Transverse colon (tissue), 4 donors: ENCODE measurements at regions not wholly inside any gene's neighbourhood (a gene's known extent, or its start where the extent isn't known, plus 50 kb on each side); places are given as distances from the start of the nearest gene placed in this dataset.

ENCODE experiments used
- DNase-seq: peaks from one replicate; pipeline ENCODE4 v3.0.0-alpha.2; 2019
- H3K27ac ChIP-seq, 4 donors: fragments of 200-600 bp; sonication (generic); 2 replicates each; pipeline ENCODE4 v1.5.1; 2016 to 2018; ENCODE audit warnings: inconsistent platforms in 4 of 4
- H3K27me3 ChIP-seq: fragments of 200-600 bp; sonication (generic); 2 replicates; pipeline ENCODE4 v1.5.1; 2017; ENCODE audit warnings: inconsistent platforms
- H3K36me3 ChIP-seq, 4 donors: fragments of 200-600 bp; sonication (generic); 2 replicates each; pipeline ENCODE4 v1.5.1; 2017 to 2019; ENCODE audit warnings: inconsistent platforms in 4 of 4
- H3K4me1 ChIP-seq, 4 donors: fragments of 200-600 bp; sonication (generic); 2 replicates each; pipeline ENCODE4 v1.5.1; 2017 to 2020; ENCODE audit warnings: inconsistent platforms in 4 of 4
- H3K4me3 ChIP-seq, 4 donors: fragments of 200-600 bp; sonication (generic); 1 replicate in 1 of 4; 2 replicates in 3 of 4; pipeline versions ENCODE4 v1.5.1 to v1.6.1; 2017 to 2019; ENCODE audit warnings: inconsistent platforms in 4 of 4
- H3K9me3 ChIP-seq, 2 donors: fragments of 200-600 bp; sonication (generic); 2 replicates each; pipeline ENCODE4 v1.5.1; 2017 to 2019; ENCODE audit warnings: inconsistent platforms in 2 of 2
- EP300 ChIP-seq: sonication (generic); formaldehyde crosslinking; IDR thresholded peaks from one replicate; pipeline ENCODE4 v1.6.1; 2017; ENCODE audit warnings: antibody characterized with exemption, low read depth
- POLR2A ChIP-seq: fragments of 450-650 bp; IDR thresholded peaks from one replicate; pipeline ENCODE4 v1.6.1; 2016; ENCODE audit warnings: antibody characterized with exemption, mild to moderate bottlenecking, moderate library complexity
- POLR2AphosphoS5 ChIP-seq, 3 donors: sonication (generic); formaldehyde crosslinking; IDR thresholded peaks; one replicate each; pipeline ENCODE4 v1.6.1; 2016; ENCODE audit warnings: antibody characterized with exemption in 3 of 3
- WGBS, 2 donors: methylation state at CpG; one replicate each; pipeline ENCODE4 v1.1.5; 2018; ENCODE audit warnings: low coverage in 1 of 2; 5-methylcytosine and 5-hydroxymethylcytosine counted together
- in situ Hi-C, 4 donors: fragments of 200-750 bp; cut with MboI; loops; one replicate each; pipeline versions ENCODE4 v1.15.0 to v1.15.1; 2017; ENCODE audit warnings: low sequenced_read_pairs in 3 of 4, low pct_ligation_motif_present in 1 of 4, low pct_unique_long_range_greater_than_20kb in 1 of 4
- intact Hi-C: fragments of 100-400 bp; cut with DNase I; formaldehyde crosslinking; loops from one replicate; pipeline ENCODE4 v1.15.1; 2023; ENCODE audit warnings: low total_unique reads
- TF ChIP-seq, protein P1 (sequence below), 5 experiments: fragments of 200-600 bp in 3 of 5; fragments of 450-650 bp in 2 of 5; sonication (generic) in 3 of 5; IDR thresholded peaks; 1 replicate in 2 of 5; 2 replicates in 3 of 5; pipeline ENCODE4 v1.5.1; 2016 to 2017; ENCODE audit warnings: antibody characterized with exemption in 5 of 5, inconsistent platforms in 3 of 5, mild to moderate bottlenecking in 2 of 5, moderate library complexity in 1 of 5

GRCh38 chr6:90983462-90983861, 396.6 kb upstream of the MAP3K7 start:
- DNase-seq, result no peak
- intact Hi-C loops, result no loop called here
- Histone ChIP-seq H3K27me3 (no peaks in the 10 kb centered on the region), H3K9me3 (no peaks in the 10 kb centered on the region), H3K4me3 (no peak overlapping the region), H3K4me1 (no peaks in the 10 kb centered on the region), H3K36me3 (no peaks in the 10 kb centered on the region), H3K27ac (no peak overlapping the region)
- in situ Hi-C loops, result no loop called here
- 46 to 47% methylated on average over 2 to 4 of the region's 4 CpGs for WGBS, 2 donors
- TF ChIP-seq EP300 (no peak), POLR2A (no peak), POLR2AphosphoS5 (IDR thresholded peaks at IDR 0.05) (no peak)
- TF ChIP-seq, protein P1, sequence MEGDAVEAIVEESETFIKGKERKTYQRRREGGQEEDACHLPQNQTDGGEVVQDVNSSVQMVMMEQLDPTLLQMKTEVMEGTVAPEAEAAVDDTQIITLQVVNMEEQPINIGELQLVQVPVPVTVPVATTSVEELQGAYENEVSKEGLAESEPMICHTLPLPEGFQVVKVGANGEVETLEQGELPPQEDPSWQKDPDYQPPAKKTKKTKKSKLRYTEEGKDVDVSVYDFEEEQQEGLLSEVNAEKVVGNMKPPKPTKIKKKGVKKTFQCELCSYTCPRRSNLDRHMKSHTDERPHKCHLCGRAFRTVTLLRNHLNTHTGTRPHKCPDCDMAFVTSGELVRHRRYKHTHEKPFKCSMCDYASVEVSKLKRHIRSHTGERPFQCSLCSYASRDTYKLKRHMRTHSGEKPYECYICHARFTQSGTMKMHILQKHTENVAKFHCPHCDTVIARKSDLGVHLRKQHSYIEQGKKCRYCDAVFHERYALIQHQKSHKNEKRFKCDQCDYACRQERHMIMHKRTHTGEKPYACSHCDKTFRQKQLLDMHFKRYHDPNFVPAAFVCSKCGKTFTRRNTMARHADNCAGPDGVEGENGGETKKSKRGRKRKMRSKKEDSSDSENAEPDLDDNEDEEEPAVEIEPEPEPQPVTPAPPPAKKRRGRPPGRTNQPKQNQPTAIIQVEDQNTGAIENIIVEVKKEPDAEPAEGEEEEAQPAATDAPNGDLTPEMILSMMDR (IDR thresholded peaks at IDR 0.05), result no peak

GRCh38 chr6:90982581-90982980, 395.7 kb upstream of the MAP3K7 start:
- intact Hi-C loops, result no loop called here
- in situ Hi-C loops, result no loop called here
- Histone ChIP-seq H3K36me3 (no peaks in the 10 kb centered on the region), H3K27ac (no peak overlapping the region), H3K4me1 (no peaks in the 10 kb centered on the region), H3K27me3 (no peaks in the 10 kb centered on the region), H3K4me3 (no peak overlapping the region), H3K9me3 (no peaks in the 10 kb centered on the region)
- DNase-seq, result no peak
- no peak for TF ChIP-seq POLR2A
- no peak for TF ChIP-seq POLR2AphosphoS5 (IDR thresholded peaks at IDR 0.05)
- TF ChIP-seq EP300, result no peak
- TF ChIP-seq, protein P1 (IDR thresholded peaks at IDR 0.05), result no peak
- WGBS, 2 donors, result 85 to 100% methylated on average over 3 to 7 of the region's 7 CpGs

DNA sequence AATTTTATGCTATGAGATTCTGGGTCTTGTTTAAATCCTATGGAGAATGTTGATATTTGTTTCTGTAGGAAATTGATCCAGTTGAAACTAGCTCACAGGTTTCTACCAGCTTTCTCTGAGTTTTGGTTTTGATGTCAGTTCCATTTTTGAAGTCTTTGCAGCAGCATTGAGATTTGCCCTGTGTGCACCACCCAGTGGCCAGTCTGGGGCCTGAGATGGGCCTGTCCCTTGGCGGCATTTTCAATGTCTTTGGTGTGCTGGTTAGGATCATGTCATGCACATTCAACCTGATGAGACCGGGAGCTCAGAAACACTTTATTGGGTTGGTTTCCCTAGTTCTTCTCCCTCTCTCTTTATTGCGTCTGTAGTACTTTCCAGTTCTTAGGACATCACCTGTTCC, 395.2 kb upstream of the MAP3K7 start:
- no peak overlapping the region for H3K4me3 ChIP-seq
- in situ Hi-C loops, result no loop called here
- H3K27me3 ChIP-seq, result no peaks in the 10 kb centered on the region
- no peaks in the 10 kb centered on the region for H3K36me3 ChIP-seq
- no peak overlapping the region for H3K27ac ChIP-seq
- WGBS, 2 donors, result 85 to 94% methylated on average over 3 of the region's 3 CpGs
- DNase-seq, result no peak
- TF ChIP-seq EP300, result no peak
- H3K4me1 ChIP-seq, result no peaks in the 10 kb centered on the region
- H3K9me3 ChIP-seq, result no peaks in the 10 kb centered on the region
- intact Hi-C loops, result no loop called here

DNA sequence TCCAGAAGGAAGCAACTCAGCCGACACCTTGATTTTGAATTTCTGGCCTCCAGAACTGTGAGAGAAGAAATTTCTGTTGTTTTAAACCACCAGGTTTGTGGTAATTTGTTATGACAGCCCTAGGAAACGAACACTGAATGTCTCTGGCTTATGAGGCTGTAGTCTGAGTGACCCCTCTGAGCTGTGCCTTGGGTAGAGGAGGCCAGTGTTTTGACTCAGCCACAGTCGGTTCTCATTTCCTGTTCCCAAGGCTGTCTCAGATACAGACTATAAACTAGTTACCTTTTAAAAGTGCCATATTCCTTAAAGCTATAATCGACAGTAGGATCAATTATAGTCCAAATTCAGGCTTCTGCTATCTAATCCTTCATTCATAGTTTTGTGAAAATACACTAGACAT, 391.2 kb upstream of the MAP3K7 start:
- H3K27me3 ChIP-seq, result no peaks in the 10 kb centered on the region
- TF ChIP-seq POLR2AphosphoS5 (IDR thresholded peaks at IDR 0.05) (no peak), POLR2A (no peak), EP300 (no peak)
- TF ChIP-seq, protein P1 (IDR thresholded peaks at IDR 0.05), result no peak
- H3K4me3 ChIP-seq, result no peak overlapping the region
- in situ Hi-C loops (no loop called here), intact Hi-C loops (no loop called here)
- WGBS, 2 donors, result 23 to 38% methylated on average over 4 of the region's 4 CpGs
- H3K9me3 ChIP-seq, result no peaks in the 10 kb centered on the region
- no peak overlapping the region for H3K27ac ChIP-seq
- DNase-seq, result no peak
- no peaks in the 10 kb centered on the region for H3K36me3 ChIP-seq
- H3K4me1 ChIP-seq, result no peaks in the 10 kb centered on the region

GRCh38 chr6:90977513-90977912, 390.6 kb upstream of the MAP3K7 start:
- TF ChIP-seq POLR2AphosphoS5 (IDR thresholded peaks at IDR 0.05), result no peak
- TF ChIP-seq EP300, result no peak
- TF ChIP-seq, protein P1 (IDR thresholded peaks at IDR 0.05), result no peak
- TF ChIP-seq POLR2A, result no peak
- no peaks in the 10 kb centered on the region for H3K9me3 ChIP-seq
- H3K27ac ChIP-seq, result no peak overlapping the region
- H3K27me3 ChIP-seq, result no peaks in the 10 kb centered on the region
- 43 to 60% methylated on average over 1 of the region's 1 CpG for WGBS, 2 donors
- in situ Hi-C loops, result no loop called here
- intact Hi-C loops, result no loop called here
- DNase-seq, result no peak
- no peak overlapping the region for H3K4me3 ChIP-seq
- H3K4me1 ChIP-seq, result no peaks in the 10 kb centered on the region
- no peaks in the 10 kb centered on the region for H3K36me3 ChIP-seq
